ENCODE measurements at regions not wholly inside any gene's neighbourhood (a gene's known extent, or its start where the extent isn't known, plus 50 kb on each side); places are given as distances from the start of the nearest gene placed in this dataset.

GRCh38 chr6:81621816-81622395 is 130.6 kb downstream of the TENT5A start:
- no peak for DNase-seq (ENCODE audit: low read depth, low spot score)

GRCh38 chr6:81614292-81614691 is 138.2 kb downstream of the TENT5A start:
- Histone ChIP-seq H3K27ac (peak overlapping the region; percentile 96), H3K9me3 (ENCODE audit: low read depth, low read length) (no peaks in the 10 kb centered on the region), H3K36me3 (ENCODE audit: insufficient read depth, low read length) (no peaks in the 10 kb centered on the region), H3K4me3 (peak overlapping the region; percentile 68), H3K9ac (ENCODE audit: insufficient read length) (no peak overlapping the region)
- peak; percentile 94 for DNase-seq (ENCODE audit: low read depth, low spot score)
- TF ChIP-seq POLR2AphosphoS5 (IDR thresholded peaks at IDR 0.05; ENCODE audit: borderline replicate concordance, low read depth, low read length) (peak; percentile 64; the same call in 1 of the 2 replicates), EZH2 (IDR thresholded peaks at IDR 0.05) (no peak), FOXP2 (optimal IDR thresholded peaks at IDR 0.05; ENCODE audit: control extremely low read depth, extremely low read length, insufficient read depth) (peak; percentile 79)

More at GRCh38 chr6:81621816-81622395, 130.6 kb downstream of the TENT5A start:
- no peak overlapping the region for H3K4me3 ChIP-seq
- no peak overlapping the region for H3K9ac ChIP-seq (ENCODE audit: insufficient read length)
- H3K36me3 ChIP-seq (ENCODE audit: insufficient read depth, low read length): no peaks in the 10 kb centered on the region
- no peaks in the 10 kb centered on the region for H3K9me3 ChIP-seq (ENCODE audit: low read depth, low read length)
- TF ChIP-seq FOXP2 (optimal IDR thresholded peaks at IDR 0.05; ENCODE audit: control extremely low read depth, extremely low read length, insufficient read depth): no peak
- no peak for TF ChIP-seq EZH2 (IDR thresholded peaks at IDR 0.05)
- TF ChIP-seq POLR2AphosphoS5 (IDR thresholded peaks at IDR 0.05; ENCODE audit: borderline replicate concordance, low read depth, low read length): no peak
- no peak overlapping the region for H3K27ac ChIP-seq

GRCh38 chr6:81613606-81614005 is 138.9 kb downstream of the TENT5A start:
- DNase-seq (ENCODE audit: low read depth, low spot score): peak; percentile 97
- H3K9ac ChIP-seq (ENCODE audit: insufficient read length): no peak overlapping the region
- peak overlapping the region; percentile 68 for H3K4me3 ChIP-seq
- no peaks in the 10 kb centered on the region for H3K36me3 ChIP-seq (ENCODE audit: insufficient read depth, low read length)
- H3K27ac ChIP-seq: peak overlapping the region; percentile 96
- no peak for TF ChIP-seq EZH2 (IDR thresholded peaks at IDR 0.05)
- TF ChIP-seq FOXP2 (optimal IDR thresholded peaks at IDR 0.05; ENCODE audit: control extremely low read depth, extremely low read length, insufficient read depth): no peak
- peak; percentile 69; the same call in 1 of the 2 replicates for TF ChIP-seq POLR2AphosphoS5 (IDR thresholded peaks at IDR 0.05; ENCODE audit: borderline replicate concordance, low read depth, low read length)
- no peaks in the 10 kb centered on the region for H3K9me3 ChIP-seq (ENCODE audit: low read depth, low read length)

GRCh38 chr6:81612136-81612535 is 140.3 kb downstream of the TENT5A start:
- H3K27ac ChIP-seq: no peak overlapping the region
- H3K9ac ChIP-seq (ENCODE audit: insufficient read length): no peak overlapping the region
- TF ChIP-seq EZH2 (IDR thresholded peaks at IDR 0.05) (no peak), FOXP2 (optimal IDR thresholded peaks at IDR 0.05; ENCODE audit: control extremely low read depth, extremely low read length, insufficient read depth) (no peak), POLR2AphosphoS5 (IDR thresholded peaks at IDR 0.05; ENCODE audit: borderline replicate concordance, low read depth, low read length) (no peak)

GRCh38 chr6:81609736-81610135 is 142.7 kb downstream of the TENT5A start:
- H3K27ac ChIP-seq: 0 out of 2 replicates have a peak overlapping the region, but pooled peaks have one; percentile 17
- no peak overlapping the region for H3K9ac ChIP-seq (ENCODE audit: insufficient read length)
- no peak for DNase-seq (ENCODE audit: low read depth, low spot score)
- H3K36me3 ChIP-seq (ENCODE audit: insufficient read depth, low read length): no peaks in the 10 kb centered on the region
- no peaks in the 10 kb centered on the region for H3K9me3 ChIP-seq (ENCODE audit: low read depth, low read length)
- no peak overlapping the region for H3K4me3 ChIP-seq
- TF ChIP-seq FOXP2 (optimal IDR thresholded peaks at IDR 0.05; ENCODE audit: control extremely low read depth, extremely low read length, insufficient read depth): no peak
- TF ChIP-seq POLR2AphosphoS5 (IDR thresholded peaks at IDR 0.05; ENCODE audit: borderline replicate concordance, low read depth, low read length): no peak
- TF ChIP-seq EZH2 (IDR thresholded peaks at IDR 0.05): no peak

More at GRCh38 chr6:81612136-81612535, 140.3 kb downstream of the TENT5A start:
- no peak for DNase-seq (ENCODE audit: low read depth, low spot score)
- Histone ChIP-seq H3K9me3 (ENCODE audit: low read depth, low read length) (no peaks in the 10 kb centered on the region), H3K36me3 (ENCODE audit: insufficient read depth, low read length) (no peaks in the 10 kb centered on the region), H3K4me3 (no peak overlapping the region)

- H3K36me3 ChIP-seq (ENCODE audit: insufficient read depth, low read length): no peaks in the 10 kb centered on the region
- DNase-seq (ENCODE audit: low read depth, low spot score): no peak
- no peaks in the 10 kb centered on the region for H3K9me3 ChIP-seq (ENCODE audit: low read depth, low read length)
- no peak overlapping the region for H3K4me3 ChIP-seq
- TF ChIP-seq EZH2 (IDR thresholded peaks at IDR 0.05) (no peak), FOXP2 (optimal IDR thresholded peaks at IDR 0.05; ENCODE audit: control extremely low read depth, extremely low read length, insufficient read depth) (no peak), POLR2AphosphoS5 (IDR thresholded peaks at IDR 0.05; ENCODE audit: borderline replicate concordance, low read depth, low read length) (no peak)
- H3K27ac ChIP-seq: no peak overlapping the region
- H3K9ac ChIP-seq (ENCODE audit: insufficient read length): no peak overlapping the region
Measured at GRCh38 chr6:81608776-81609175, 143.7 kb downstream of the TENT5A start.

- DNase-seq (ENCODE audit: low read depth, low spot score): no peak
- no peak overlapping the region for H3K27ac ChIP-seq
- H3K9ac ChIP-seq (ENCODE audit: insufficient read length): no peak overlapping the region
- no peaks in the 10 kb centered on the region for H3K36me3 ChIP-seq (ENCODE audit: insufficient read depth, low read length)
- TF ChIP-seq EZH2 (IDR thresholded peaks at IDR 0.05) (no peak), FOXP2 (optimal IDR thresholded peaks at IDR 0.05; ENCODE audit: control extremely low read depth, extremely low read length, insufficient read depth) (no peak), POLR2AphosphoS5 (IDR thresholded peaks at IDR 0.05; ENCODE audit: borderline replicate concordance, low read depth, low read length) (no peak)
- H3K4me3 ChIP-seq: no peak overlapping the region
- H3K9me3 ChIP-seq (ENCODE audit: low read depth, low read length): no peaks in the 10 kb centered on the region
Measured at GRCh38 chr6:81606965-81607381, 145.5 kb downstream of the TENT5A start.

GRCh38 chr6:81605526-81605925 is 147.0 kb downstream of the TENT5A start:
- no peak for TF ChIP-seq EZH2 (IDR thresholded peaks at IDR 0.05)
- no peak for TF ChIP-seq POLR2AphosphoS5 (IDR thresholded peaks at IDR 0.05; ENCODE audit: borderline replicate concordance, low read depth, low read length)
- TF ChIP-seq FOXP2 (optimal IDR thresholded peaks at IDR 0.05; ENCODE audit: control extremely low read depth, extremely low read length, insufficient read depth): no peak
- no peaks in the 10 kb centered on the region for H3K36me3 ChIP-seq (ENCODE audit: insufficient read depth, low read length)
- H3K27ac ChIP-seq: no peak overlapping the region
- no peak for DNase-seq (ENCODE audit: low read depth, low spot score)
- H3K9ac ChIP-seq (ENCODE audit: insufficient read length): no peak overlapping the region
- no peak overlapping the region for H3K4me3 ChIP-seq
- no peaks in the 10 kb centered on the region for H3K9me3 ChIP-seq (ENCODE audit: low read depth, low read length)
